Neural cell (in vitro differentiated cells): ENCODE measurements at regions not wholly inside any gene's neighbourhood (a gene's known extent, or its start where the extent isn't known, plus 50 kb on each side); places are given as distances from the start of the nearest gene placed in this dataset.

Experiments
- H2AFZ ChIP-seq: fragments of 200-600, 300-800 bp; sonication (generic), shearing (Covaris generic); 2 replicates; pipeline ENCODE4 v1.6.0; 2014; ENCODE audit warnings: low read depth, mild to moderate bottlenecking, antibody characterized with exemption, low read length, moderate library complexity
- H3F3A ChIP-seq: fragments of 200-600 bp; shearing (Covaris generic); 2 replicates; pipeline ENCODE4 v1.6.1; 2016; ENCODE audit warnings: mild to moderate bottlenecking, moderate library complexity, mixed read lengths, antibody characterized with exemption, low read length; ENCODE audit not compliant: insufficient read depth, poor library complexity, severe bottlenecking
- H3K27ac ChIP-seq: fragments of 200-600, 300-800 bp; sonication (generic), shearing (Covaris generic); 2 replicates; pipeline ENCODE4 v1.5.1; 2014; ENCODE audit warnings: mild to moderate bottlenecking, low read length, moderate library complexity
- H3K27me3 ChIP-seq: fragments of 300-800, 200-600 bp; sonication (generic), shearing (Covaris generic); 2 replicates; pipeline ENCODE4 v1.6.0; 2014; ENCODE audit warnings: mild to moderate bottlenecking, low read depth, low read length, moderate library complexity; ENCODE audit not compliant: insufficient read depth
- H3K36me3 ChIP-seq: fragments of 300-800, 200-600 bp; sonication (generic), shearing (Covaris generic); 2 replicates; pipeline ENCODE4 v1.5.1; 2014; ENCODE audit warnings: mild to moderate bottlenecking, antibody characterized with exemption, low read length, moderate library complexity; ENCODE audit not compliant: insufficient read depth
- H3K4me2 ChIP-seq: fragments of 300-800, 200-600 bp; sonication (generic), shearing (Covaris generic); 2 replicates; pipeline ENCODE4 v1.6.0; 2014; ENCODE audit warnings: mild to moderate bottlenecking, low read length
- H3K4me3 ChIP-seq: fragments of 300-800, 200-600 bp; sonication (generic), shearing (Covaris generic); 2 replicates; pipeline ENCODE4 v1.5.1; 2014; ENCODE audit warnings: mild to moderate bottlenecking, low read length, moderate library complexity
- H3K79me2 ChIP-seq: fragments of 200-600 bp; shearing (Covaris generic); replicated peaks from 2 replicates; pipeline ENCODE4 v1.6.0; 2014; ENCODE audit warnings: mild to moderate bottlenecking, low read length, moderate library complexity; ENCODE audit not compliant: insufficient read depth
- H3K9ac ChIP-seq: fragments of 300-800, 200-600 bp; sonication (generic), shearing (Covaris generic); 2 replicates; pipeline ENCODE4 v1.6.1; 2016; ENCODE audit warnings: mild to moderate bottlenecking, low read length, mixed read lengths
- H3K9me2 ChIP-seq: fragments of 200-600 bp; shearing (Covaris generic); 2 replicates; pipeline ENCODE4 v1.6.1; 2016; ENCODE audit warnings: mild to moderate bottlenecking, low read length, mixed read lengths; ENCODE audit not compliant: insufficient read depth
- H3K9me3 ChIP-seq: fragments of 200-600, 300-800 bp; sonication (generic), shearing (Covaris generic); 2 replicates; pipeline ENCODE4 v1.6.1; 2016; ENCODE audit warnings: mild to moderate bottlenecking, mixed run types, low read length, moderate library complexity, mixed read lengths
- H4K20me1 ChIP-seq: fragments of 200-600 bp; shearing (Covaris generic); 2 replicates; pipeline ENCODE4 v1.6.1; 2016; ENCODE audit warnings: mild to moderate bottlenecking, mixed run types; ENCODE audit not compliant: insufficient read depth
- CTCF ChIP-seq: fragments of 450-650 bp; IDR thresholded peaks from 2 replicates; pipeline ENCODE4 v1.5.1; 2014; ENCODE audit warnings: antibody characterized with exemption, mild to moderate bottlenecking, moderate library complexity; ENCODE audit not compliant: poor library complexity, severe bottlenecking
- EP300 ChIP-seq: fragments of 450-650 bp; conservative IDR thresholded peaks from 2 replicates; pipeline ENCODE4 v1.6.1; 2014; ENCODE audit warnings: antibody characterized with exemption, mild to moderate bottlenecking, moderate library complexity; ENCODE audit not compliant: poor library complexity, severe bottlenecking
- EZH2 ChIP-seq: fragments of 200-600, 300-800 bp; shearing (Covaris generic), sonication (generic); IDR thresholded peaks from 2 replicates; pipeline ENCODE4 v1.6.1; 2014; ENCODE audit warnings: antibody characterized with exemption, low read length, borderline replicate concordance, mild to moderate bottlenecking; ENCODE audit not compliant: insufficient read depth, poor library complexity, severe bottlenecking
- MXI1 ChIP-seq: fragments of 450-650 bp; conservative IDR thresholded peaks from 2 replicates; pipeline ENCODE4 v1.6.1; 2014; ENCODE audit warnings: antibody characterized with exemption, mild to moderate bottlenecking; ENCODE audit not compliant: poor library complexity, severe bottlenecking
- POLR2AphosphoS5 ChIP-seq: IDR thresholded peaks from 2 replicates; pipeline ENCODE4 v1.6.1; 2012
- RAD21 ChIP-seq: fragments of 450-650 bp; conservative IDR thresholded peaks from 2 replicates; pipeline ENCODE4 v1.6.1; 2014; ENCODE audit warnings: antibody characterized with exemption, mild to moderate bottlenecking, moderate library complexity
- SMC3 ChIP-seq: fragments of 450-650 bp; conservative IDR thresholded peaks from 2 replicates; pipeline ENCODE4 v1.6.1; 2014; ENCODE audit warnings: antibody characterized with exemption, mild to moderate bottlenecking, moderate library complexity; ENCODE audit not compliant: poor library complexity
- TAF1 ChIP-seq: IDR thresholded peaks from 2 replicates; pipeline ENCODE4 v1.6.1; 2012; ENCODE audit warnings: low read depth
- TF ChIP-seq, protein P1 (sequence below): IDR thresholded peaks from 2 replicates; pipeline ENCODE4 v1.6.1; 2012; ENCODE audit warnings: borderline replicate concordance

DNA sequence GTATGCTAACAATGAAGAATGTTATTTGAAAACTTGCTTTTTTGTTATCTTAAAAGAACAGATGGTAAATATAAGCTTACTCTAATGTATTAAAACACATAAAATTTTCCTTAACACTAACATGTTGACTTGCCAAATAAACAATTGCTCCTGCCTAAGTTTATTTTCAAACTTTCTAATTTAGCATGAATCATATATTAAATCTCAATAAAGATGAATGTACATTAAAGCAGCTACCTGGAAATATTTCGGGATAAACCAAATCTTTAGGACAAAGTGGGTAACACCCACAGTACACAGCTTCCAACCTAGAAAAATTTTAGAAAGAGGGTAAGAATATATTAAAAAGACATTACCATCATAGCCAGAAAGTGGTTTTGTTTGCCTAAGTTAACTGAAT, 567.4 kb downstream of the ZEB2 start:
- Histone ChIP-seq H3K9ac (no peak overlapping the region), H4K20me1 (no peaks in the 10 kb centered on the region), H3K9me3 (no peaks in the 10 kb centered on the region), H2AFZ (no peak overlapping the region), H3F3A (no peaks in the 10 kb centered on the region), H3K4me3 (no peak overlapping the region), H3K9me2 (no peaks in the 10 kb centered on the region), H3K36me3 (no peaks in the 10 kb centered on the region), H3K79me2 (no peaks in the 10 kb centered on the region), H3K27ac (no peak overlapping the region), H3K4me2 (no peak overlapping the region), H3K27me3 (no peaks in the 10 kb centered on the region)
- TF ChIP-seq POLR2AphosphoS5 (no peak), RAD21 (no peak), EP300 (no peak), EZH2 (no peak), SMC3 (no peak), TAF1 (no peak), MXI1 (no peak), CTCF (no peak)
- TF ChIP-seq, protein P1, sequence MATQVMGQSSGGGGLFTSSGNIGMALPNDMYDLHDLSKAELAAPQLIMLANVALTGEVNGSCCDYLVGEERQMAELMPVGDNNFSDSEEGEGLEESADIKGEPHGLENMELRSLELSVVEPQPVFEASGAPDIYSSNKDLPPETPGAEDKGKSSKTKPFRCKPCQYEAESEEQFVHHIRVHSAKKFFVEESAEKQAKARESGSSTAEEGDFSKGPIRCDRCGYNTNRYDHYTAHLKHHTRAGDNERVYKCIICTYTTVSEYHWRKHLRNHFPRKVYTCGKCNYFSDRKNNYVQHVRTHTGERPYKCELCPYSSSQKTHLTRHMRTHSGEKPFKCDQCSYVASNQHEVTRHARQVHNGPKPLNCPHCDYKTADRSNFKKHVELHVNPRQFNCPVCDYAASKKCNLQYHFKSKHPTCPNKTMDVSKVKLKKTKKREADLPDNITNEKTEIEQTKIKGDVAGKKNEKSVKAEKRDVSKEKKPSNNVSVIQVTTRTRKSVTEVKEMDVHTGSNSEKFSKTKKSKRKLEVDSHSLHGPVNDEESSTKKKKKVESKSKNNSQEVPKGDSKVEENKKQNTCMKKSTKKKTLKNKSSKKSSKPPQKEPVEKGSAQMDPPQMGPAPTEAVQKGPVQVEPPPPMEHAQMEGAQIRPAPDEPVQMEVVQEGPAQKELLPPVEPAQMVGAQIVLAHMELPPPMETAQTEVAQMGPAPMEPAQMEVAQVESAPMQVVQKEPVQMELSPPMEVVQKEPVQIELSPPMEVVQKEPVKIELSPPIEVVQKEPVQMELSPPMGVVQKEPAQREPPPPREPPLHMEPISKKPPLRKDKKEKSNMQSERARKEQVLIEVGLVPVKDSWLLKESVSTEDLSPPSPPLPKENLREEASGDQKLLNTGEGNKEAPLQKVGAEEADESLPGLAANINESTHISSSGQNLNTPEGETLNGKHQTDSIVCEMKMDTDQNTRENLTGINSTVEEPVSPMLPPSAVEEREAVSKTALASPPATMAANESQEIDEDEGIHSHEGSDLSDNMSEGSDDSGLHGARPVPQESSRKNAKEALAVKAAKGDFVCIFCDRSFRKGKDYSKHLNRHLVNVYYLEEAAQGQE, result no peak

- Histone ChIP-seq H3K27ac (no peak overlapping the region), H4K20me1 (no peaks in the 10 kb centered on the region), H3K9me3 (no peaks in the 10 kb centered on the region), H3F3A (no peaks in the 10 kb centered on the region), H3K9me2 (no peaks in the 10 kb centered on the region), H3K4me2 (no peak overlapping the region), H3K27me3 (no peaks in the 10 kb centered on the region), H3K79me2 (no peaks in the 10 kb centered on the region), H3K36me3 (no peaks in the 10 kb centered on the region), H3K4me3 (no peak overlapping the region), H3K9ac (no peak overlapping the region), H2AFZ (no peak overlapping the region)
- no peak for TF ChIP-seq EZH2
- no peak for TF ChIP-seq TAF1
- no peak for TF ChIP-seq SMC3
- no peak for TF ChIP-seq CTCF
- no peak for TF ChIP-seq MXI1
- TF ChIP-seq, protein P1, result no peak
- no peak for TF ChIP-seq POLR2AphosphoS5
- TF ChIP-seq EP300, result no peak
- TF ChIP-seq RAD21, result no peak
These were observed 569.2 kb downstream of the ZEB2 start for GRCh38 chr2:143950704-143951103.
